HAP-1 (cell line): ENCODE measurements at regions not wholly inside any gene's neighbourhood (a gene's known extent, or its start where the extent isn't known, plus 50 kb on each side); places are given as distances from the start of the nearest gene placed in this dataset.

ENCODE experiments used
- DNase-seq, 2 experiments: peaks; one replicate each; pipeline ENCODE4 v3.0.0-alpha.2; 2016 to 2020; ENCODE audit warnings: low spot score in 2 of 2
- H3K27me3 ChIP-seq: fragments of 250-450 bp; sonication (Bioruptor Pico); 2 replicates; pipeline ENCODE4 v1.5.1; 2020; ENCODE audit warnings: low read depth, mild to moderate bottlenecking, moderate library complexity
- H3K36me3 ChIP-seq: fragments of 250-450 bp; sonication (Bioruptor Pico); replicated peaks from 2 replicates; pipeline ENCODE4 v1.5.1; 2020; ENCODE audit warnings: mild to moderate bottlenecking
- H3K4me1 ChIP-seq: fragments of 250-450 bp; sonication (Bioruptor Pico); 2 replicates; pipeline ENCODE4 v1.5.1; 2020; ENCODE audit warnings: mild to moderate bottlenecking
- H3K4me3 ChIP-seq: fragments of 250-450 bp; sonication (Bioruptor Pico); 2 replicates; pipeline ENCODE4 v1.5.1; 2020; ENCODE audit warnings: mild to moderate bottlenecking, moderate library complexity
- H3K9me3 ChIP-seq: fragments of 250-450 bp; sonication (Bioruptor Pico); 2 replicates; pipeline ENCODE4 v1.5.1; 2020; ENCODE audit warnings: mild to moderate bottlenecking, moderate library complexity
- in situ Hi-C: fragments of 300-500 bp; cut with MboI; formaldehyde crosslinking; loops from 3 replicates; pipeline ENCODE4 v1.14.3; 2020; ENCODE audit warnings: low sequenced_read_pairs, inconsistent platforms, mixed read lengths

DNA sequence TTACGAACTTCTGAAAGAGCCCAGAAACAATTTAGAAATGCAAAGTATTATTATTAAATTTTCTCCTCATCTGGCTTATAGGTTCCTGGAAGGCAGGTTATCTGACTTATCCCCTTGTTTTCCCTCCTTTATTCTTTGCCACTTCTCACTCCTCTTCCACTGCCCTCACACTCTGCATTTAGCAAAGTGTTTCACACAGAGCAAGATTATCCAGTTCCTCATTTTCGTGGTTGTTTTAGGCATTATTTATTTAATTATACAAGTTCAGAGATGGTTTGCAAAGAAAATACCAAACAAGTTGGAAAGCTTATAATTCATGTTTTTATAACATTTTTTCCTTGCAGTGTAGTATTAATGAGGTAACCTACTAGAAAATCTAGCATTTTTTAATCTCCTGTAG, 544.9 kb downstream of the NSUN3 start:
- no peak for DNase-seq
- Histone ChIP-seq H3K9me3 (no peaks in the 10 kb centered on the region), H3K27me3 (no peaks in the 10 kb centered on the region), H3K4me1 (no peaks in the 10 kb centered on the region), H3K36me3 (no peaks in the 10 kb centered on the region), H3K4me3 (no peak overlapping the region)
- in situ Hi-C loops, result no loop called here

DNA sequence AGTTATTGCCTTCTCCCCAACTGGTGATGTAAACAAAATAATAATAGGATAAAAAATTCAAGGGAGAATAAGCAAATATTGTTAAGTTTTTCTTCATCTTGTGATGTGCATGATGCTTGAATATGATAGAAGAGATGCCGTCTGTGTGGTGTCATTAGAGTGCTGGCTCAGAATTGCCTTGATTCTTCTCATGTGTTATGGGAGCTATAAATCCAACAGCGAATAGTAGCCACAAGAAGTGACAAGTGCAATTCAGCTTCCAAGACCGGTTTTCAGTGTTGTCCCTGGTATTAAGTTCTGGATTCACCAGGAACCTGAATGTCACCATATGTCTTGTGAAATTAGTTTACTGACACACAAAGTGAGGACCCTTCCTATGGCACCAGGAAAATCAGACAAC, 547.0 kb downstream of the NSUN3 start:
- no peaks in the 10 kb centered on the region for H3K27me3 ChIP-seq
- in situ Hi-C loops, result no loop called here
- DNase-seq, result no peak
- no peak overlapping the region for H3K4me3 ChIP-seq
- H3K36me3 ChIP-seq, result no peaks in the 10 kb centered on the region
- H3K4me1 ChIP-seq, result no peaks in the 10 kb centered on the region
- no peaks in the 10 kb centered on the region for H3K9me3 ChIP-seq

DNA sequence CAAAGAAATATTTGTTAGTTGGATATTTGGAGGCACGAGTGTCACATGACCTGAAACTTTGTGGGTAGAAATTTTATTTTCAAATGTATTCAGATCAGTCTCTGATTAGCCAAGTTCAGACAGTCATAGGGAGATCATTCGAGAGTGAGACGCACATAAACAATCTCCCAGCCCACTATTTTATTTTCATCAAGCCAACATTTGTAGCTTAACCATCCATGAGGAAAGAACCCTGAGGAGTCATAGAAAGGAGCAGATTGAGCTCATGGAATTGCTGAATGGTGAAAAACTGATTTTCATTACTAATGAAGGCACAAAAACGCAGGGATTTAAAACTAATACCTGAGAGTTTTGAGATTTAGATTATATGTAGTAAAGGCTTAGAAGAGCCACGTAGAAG, 548.7 kb downstream of the NSUN3 start:
- Histone ChIP-seq H3K4me3 (no peak overlapping the region), H3K27me3 (no peaks in the 10 kb centered on the region), H3K4me1 (no peaks in the 10 kb centered on the region), H3K36me3 (no peaks in the 10 kb centered on the region), H3K9me3 (no peaks in the 10 kb centered on the region)
- in situ Hi-C loops, result no loop called here
- no peak for DNase-seq

DNA sequence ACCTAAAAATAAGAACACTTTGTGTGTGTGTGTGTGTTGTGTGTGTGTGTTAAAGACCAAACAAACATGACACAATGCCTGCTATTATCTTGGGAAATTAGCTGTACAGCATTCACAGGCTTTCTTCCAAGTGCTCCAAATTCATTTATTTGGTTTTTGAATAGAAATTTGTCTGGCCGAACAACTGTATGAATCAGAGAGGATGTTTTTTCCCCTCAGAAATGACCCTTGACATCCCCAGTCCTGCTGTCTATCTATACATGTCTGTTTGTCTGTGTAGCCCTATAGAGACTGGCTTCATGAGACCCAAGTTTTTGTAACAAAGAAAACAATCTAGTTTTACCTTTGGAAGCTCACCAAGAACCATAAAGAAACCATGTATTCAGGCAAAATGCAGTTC, 549.8 kb downstream of the NSUN3 start:
- in situ Hi-C loops, result no loop called here
- no peaks in the 10 kb centered on the region for H3K27me3 ChIP-seq
- H3K36me3 ChIP-seq, result no peaks in the 10 kb centered on the region
- no peak for DNase-seq
- H3K9me3 ChIP-seq, result no peaks in the 10 kb centered on the region
- no peak overlapping the region for H3K4me3 ChIP-seq
- H3K4me1 ChIP-seq, result no peaks in the 10 kb centered on the region

DNA sequence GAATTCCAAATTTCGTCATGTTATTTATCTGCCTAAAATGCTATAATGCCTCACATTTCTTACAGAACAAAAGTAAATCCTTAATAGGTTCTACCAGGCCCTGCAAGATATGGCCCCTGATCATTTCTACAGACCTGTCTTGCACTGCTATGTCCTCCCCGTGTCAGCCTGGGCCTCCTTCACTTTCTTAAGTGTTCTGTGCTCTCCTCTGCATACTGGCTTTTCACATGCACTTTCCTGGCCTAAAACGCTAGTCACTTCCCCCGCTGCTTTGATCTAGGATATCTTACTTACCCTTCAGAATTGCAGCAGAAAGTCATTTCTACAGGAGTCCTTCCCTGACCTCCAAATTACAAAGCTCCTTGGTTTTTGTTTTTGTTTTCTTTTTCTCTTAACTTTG, 551.3 kb downstream of the NSUN3 start:
- in situ Hi-C loops, result no loop called here

DNA sequence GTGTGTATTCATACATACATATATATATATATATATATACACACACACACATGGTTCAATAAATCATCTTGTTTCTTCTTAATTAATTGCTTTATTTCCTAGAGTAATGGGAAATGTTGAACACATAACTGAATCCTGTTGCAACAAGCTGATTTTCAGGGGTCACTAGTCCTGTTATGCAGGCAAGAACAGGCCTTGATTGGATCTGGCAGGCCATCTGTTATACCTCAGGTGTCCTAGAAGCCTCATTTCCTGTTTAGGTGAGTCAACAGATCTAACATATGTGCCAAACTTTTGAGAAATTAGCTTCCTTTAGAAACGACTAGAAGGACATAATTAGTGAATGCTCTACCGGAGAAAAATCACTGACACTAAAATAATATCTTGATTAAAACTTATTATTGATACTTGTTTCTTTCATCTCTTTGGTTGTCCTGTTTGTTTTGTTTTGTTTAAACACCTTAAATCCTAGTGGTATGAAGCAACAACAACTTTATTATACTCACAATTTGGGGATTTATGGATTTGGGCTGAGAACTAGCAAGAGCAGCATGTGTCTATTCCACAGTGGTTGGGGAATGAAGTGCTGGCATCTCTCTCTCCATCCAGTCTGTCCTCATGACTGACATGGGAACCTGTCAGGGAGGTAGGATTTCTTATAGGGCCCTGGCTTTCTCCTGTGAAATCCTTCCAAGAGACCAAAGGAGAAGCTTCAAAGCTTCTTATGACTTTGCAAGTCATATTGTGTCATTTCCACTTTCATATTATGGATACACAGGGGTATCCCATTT, 552.6 kb downstream of the NSUN3 start:
- H3K27me3 ChIP-seq, result no peaks in the 10 kb centered on the region
- in situ Hi-C loops, result no loop called here
- H3K4me3 ChIP-seq, result no peak overlapping the region
- DNase-seq, result no peak
- no peaks in the 10 kb centered on the region for H3K4me1 ChIP-seq
- no peaks in the 10 kb centered on the region for H3K36me3 ChIP-seq
- no peaks in the 10 kb centered on the region for H3K9me3 ChIP-seq

More for the DNA sequence above, 551.3 kb downstream of the NSUN3 start:
- no peak for DNase-seq
- no peaks in the 10 kb centered on the region for H3K9me3 ChIP-seq
- H3K4me1 ChIP-seq, result no peaks in the 10 kb centered on the region
- no peak overlapping the region for H3K4me3 ChIP-seq
- H3K36me3 ChIP-seq, result no peaks in the 10 kb centered on the region
- no peaks in the 10 kb centered on the region for H3K27me3 ChIP-seq

DNA sequence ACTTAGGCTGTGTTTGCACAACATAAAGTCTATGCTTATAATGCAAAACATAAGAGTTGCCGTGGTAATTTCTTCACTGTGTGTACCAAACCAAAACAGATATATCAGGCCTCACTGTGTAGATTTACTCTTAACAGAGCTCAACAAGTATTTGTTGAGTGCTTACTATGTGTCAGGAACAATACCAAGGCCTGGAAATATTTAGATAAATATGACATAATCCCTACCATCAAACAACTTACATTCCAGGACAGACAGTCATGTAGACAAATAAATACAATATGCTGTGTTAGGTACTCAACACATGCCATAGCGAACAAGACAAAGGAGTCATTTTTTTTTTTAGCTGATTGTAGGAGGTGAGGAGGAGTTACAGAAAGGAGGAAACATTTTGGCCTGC, 554.0 kb downstream of the NSUN3 start:
- no peaks in the 10 kb centered on the region for H3K27me3 ChIP-seq
- H3K4me1 ChIP-seq, result no peaks in the 10 kb centered on the region
- in situ Hi-C loops, result no loop called here
- DNase-seq, result no peak
- no peak overlapping the region for H3K4me3 ChIP-seq
- H3K36me3 ChIP-seq, result no peaks in the 10 kb centered on the region
- H3K9me3 ChIP-seq, result no peaks in the 10 kb centered on the region

DNA sequence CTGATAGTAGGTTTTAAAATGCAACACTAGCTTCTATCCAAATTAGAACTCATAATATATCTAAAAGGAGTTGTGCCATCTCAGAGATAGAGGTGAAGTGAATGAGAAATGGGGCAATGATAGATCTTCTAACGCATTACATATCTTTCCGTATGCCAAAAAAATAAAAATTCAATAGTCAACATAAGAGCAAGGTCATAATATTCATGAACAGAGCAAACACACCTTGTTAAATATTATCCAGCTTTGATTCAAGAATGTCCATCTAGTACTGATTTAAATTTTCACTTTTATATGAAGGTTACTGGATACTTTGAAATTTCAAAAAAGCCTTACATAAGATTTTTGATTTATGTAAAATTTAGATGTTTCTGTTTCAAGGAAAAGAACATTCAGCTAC, 554.5 kb downstream of the NSUN3 start:
- Histone ChIP-seq H3K27me3 (no peaks in the 10 kb centered on the region), H3K36me3 (no peaks in the 10 kb centered on the region), H3K4me3 (no peak overlapping the region), H3K4me1 (no peaks in the 10 kb centered on the region), H3K9me3 (no peaks in the 10 kb centered on the region)
- no peak for DNase-seq
- in situ Hi-C loops, result no loop called here

DNA sequence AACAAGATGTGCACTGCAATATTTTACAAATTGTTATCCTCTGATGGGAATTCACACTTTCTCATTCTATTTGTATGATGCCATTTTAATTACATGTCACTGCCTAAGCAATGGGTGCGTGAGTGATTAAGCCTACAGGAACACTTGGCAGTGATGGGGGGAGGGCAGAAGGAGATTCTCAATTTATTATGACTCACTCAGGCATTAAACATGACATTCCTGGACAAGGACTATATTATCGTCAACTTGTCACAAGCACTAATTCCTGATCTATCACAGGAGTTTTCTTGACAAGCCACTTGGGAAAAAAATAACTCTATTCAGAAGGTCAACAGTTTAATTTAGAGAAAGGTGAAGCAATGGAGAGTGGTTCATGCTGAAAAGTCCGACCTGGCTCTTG, 556.8 kb downstream of the NSUN3 start:
- in situ Hi-C loops, result no loop called here
- H3K4me1 ChIP-seq, result no peaks in the 10 kb centered on the region
- no peaks in the 10 kb centered on the region for H3K36me3 ChIP-seq
- H3K4me3 ChIP-seq, result no peak overlapping the region
- no peaks in the 10 kb centered on the region for H3K27me3 ChIP-seq
- no peak for DNase-seq
- H3K9me3 ChIP-seq, result no peaks in the 10 kb centered on the region

DNA sequence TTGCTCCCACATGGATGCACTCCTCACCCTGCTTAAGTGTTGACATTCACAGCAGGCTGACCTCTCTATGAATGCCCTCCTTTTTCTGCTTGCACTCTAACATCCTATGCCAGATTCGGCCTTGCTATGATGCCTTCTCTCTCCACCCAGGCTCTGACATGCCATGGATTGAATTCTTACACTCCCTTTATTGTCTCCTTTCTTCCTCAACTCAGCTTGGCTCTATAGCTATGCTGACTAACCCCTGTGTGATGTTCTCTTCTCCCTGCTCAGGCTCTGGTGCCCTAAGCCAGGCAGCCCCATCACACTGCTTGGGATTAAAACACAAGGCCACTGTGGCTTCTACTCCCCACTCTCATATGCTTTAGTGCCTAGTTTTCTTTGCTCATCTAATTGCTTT, 563.7 kb downstream of the NSUN3 start:
- in situ Hi-C loops, result no loop called here
- Histone ChIP-seq H3K36me3 (no peaks in the 10 kb centered on the region), H3K9me3 (no peaks in the 10 kb centered on the region), H3K27me3 (no peaks in the 10 kb centered on the region), H3K4me1 (no peaks in the 10 kb centered on the region), H3K4me3 (no peak overlapping the region)
- no peak for DNase-seq

DNA sequence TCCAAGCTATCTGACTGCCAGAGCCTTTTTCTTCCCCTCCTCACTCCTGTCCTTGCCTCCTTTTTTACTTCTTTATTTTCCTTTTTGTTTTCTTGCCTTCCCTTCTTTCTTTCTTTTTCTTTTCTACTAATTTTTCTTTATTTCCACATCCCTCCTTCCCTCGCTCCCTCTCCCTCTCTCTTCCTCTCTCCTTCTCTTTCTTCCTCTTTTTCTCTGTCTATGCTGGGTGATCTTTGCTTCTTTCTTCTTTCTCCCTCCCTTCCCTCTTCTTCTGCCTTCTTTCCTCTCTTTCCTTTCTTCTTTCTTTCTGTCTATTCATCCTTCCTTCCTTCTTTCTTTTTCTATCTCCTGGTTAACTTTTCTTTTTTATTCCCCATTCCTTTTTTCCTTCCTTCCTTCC, 564.8 kb downstream of the NSUN3 start:
- H3K36me3 ChIP-seq, result no peaks in the 10 kb centered on the region
- H3K4me3 ChIP-seq, result no peak overlapping the region
- H3K27me3 ChIP-seq, result no peaks in the 10 kb centered on the region
- in situ Hi-C loops, result no loop called here
- DNase-seq, result no peak
- H3K9me3 ChIP-seq, result no peaks in the 10 kb centered on the region
- no peaks in the 10 kb centered on the region for H3K4me1 ChIP-seq

DNA sequence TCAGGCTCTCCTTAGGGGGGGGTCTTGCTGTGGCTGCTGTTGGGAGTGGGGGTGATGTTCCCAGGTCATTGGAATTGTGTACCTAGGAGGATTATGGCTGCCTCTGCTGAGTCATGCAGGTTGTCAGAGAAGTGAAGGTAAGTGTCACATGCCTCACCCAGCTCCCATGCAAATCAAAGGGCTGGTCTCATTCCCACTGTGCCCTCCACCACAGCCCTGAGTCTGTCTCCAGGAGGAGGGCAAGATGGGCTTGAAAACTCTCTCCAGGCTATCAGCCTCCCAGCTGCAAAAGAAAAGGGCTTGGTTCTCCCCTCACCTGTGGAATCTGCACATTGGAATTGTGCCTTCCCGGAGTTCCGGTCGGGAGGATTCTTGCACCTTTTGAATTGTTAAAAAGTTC, 580.5 kb downstream of the NSUN3 start:
- Histone ChIP-seq H3K4me1 (no peaks in the 10 kb centered on the region), H3K4me3 (no peak overlapping the region), H3K27me3 (no peaks in the 10 kb centered on the region), H3K9me3 (no peaks in the 10 kb centered on the region), H3K36me3 (no peaks in the 10 kb centered on the region)
- DNase-seq, result no peak
- in situ Hi-C loops, result no loop called here

DNA sequence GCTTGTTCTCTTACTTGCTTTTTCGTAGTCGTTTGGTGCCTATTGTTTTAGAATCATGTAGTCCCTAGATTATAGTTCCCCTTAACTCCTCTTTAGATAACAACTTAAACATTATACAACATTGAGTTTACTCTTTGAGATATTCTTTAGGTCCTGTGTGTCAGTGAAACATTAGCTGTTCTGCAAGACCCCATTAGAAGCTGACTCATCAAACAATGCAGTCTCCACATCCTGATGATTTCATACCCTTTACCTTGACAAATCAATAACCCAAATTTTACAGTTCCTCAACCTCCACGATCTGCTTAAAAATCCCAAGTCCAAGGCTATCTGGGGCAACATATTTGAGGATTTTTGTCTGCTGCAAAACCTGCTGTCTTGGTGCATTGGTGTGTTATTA, 582.9 kb downstream of the NSUN3 start:
- no peak for DNase-seq
- in situ Hi-C loops, result no loop called here
- Histone ChIP-seq H3K36me3 (no peaks in the 10 kb centered on the region), H3K4me3 (no peak overlapping the region), H3K27me3 (no peaks in the 10 kb centered on the region), H3K9me3 (no peaks in the 10 kb centered on the region), H3K4me1 (no peaks in the 10 kb centered on the region)

DNA sequence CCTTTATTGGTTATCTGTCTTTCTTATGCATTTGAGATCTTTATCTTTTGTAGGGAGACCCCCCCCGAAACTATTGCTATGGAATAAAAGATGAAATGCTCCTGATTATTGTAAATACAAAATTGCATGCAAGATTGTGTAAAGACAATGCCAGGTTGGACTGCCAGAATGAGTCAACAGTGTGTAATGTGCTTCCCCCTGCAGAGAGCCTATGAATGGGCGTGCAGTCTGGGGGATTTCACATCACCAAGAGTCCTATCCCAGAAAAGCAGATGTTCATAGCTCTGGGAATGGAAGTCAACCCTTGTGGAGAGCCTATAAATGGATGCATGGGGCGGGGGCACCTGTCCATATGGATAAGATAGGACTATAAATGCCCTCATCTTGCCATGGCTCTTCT, 584.3 kb downstream of the NSUN3 start:
- in situ Hi-C loops, result no loop called here
- no peak for DNase-seq
- H3K4me1 ChIP-seq, result no peaks in the 10 kb centered on the region
- H3K9me3 ChIP-seq, result no peaks in the 10 kb centered on the region
- no peak overlapping the region for H3K4me3 ChIP-seq
- no peaks in the 10 kb centered on the region for H3K36me3 ChIP-seq
- H3K27me3 ChIP-seq, result no peaks in the 10 kb centered on the region
